ENCODE measurements at regions not wholly inside any gene's neighbourhood (a gene's known extent, or its start where the extent isn't known, plus 50 kb on each side); places are given as distances from the start of the nearest gene placed in this dataset.

- H3K27ac ChIP-seq (ENCODE audit: low read length), result no peak overlapping the region
Measured at GRCh38 chrX:7272346-7272745, 124.4 kb upstream of the PUDP start.

DNA sequence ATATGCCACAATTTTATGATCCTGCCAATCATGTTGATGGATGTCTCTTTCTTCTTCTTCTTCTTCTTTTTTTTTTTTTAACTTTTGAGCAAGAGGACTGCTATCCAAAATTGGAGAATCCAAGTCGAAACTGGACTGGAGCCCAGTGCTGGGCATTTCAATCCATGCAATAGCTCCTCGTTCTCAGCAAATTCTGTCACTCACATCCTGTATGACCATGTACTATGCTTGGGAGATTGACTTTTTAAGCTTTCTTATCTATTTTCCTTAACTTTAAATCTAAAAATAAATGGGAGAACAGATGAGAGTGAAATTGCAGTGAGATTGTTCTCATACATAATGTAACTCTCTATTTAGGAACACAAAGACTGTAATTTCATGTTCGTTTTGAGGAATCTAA, 123.0 kb upstream of the PUDP start:
- H3K9me3 ChIP-seq (ENCODE audit: low read length), result no peaks in the 10 kb centered on the region
- H3K4me2 ChIP-seq (ENCODE audit: low read length), result no peak overlapping the region
- H3K27me3 ChIP-seq (ENCODE audit: insufficient read depth, low read depth, low read length), result no peaks in the 10 kb centered on the region
- no peak overlapping the region for H3K9ac ChIP-seq (ENCODE audit: low read length)
- H4K20me1 ChIP-seq (ENCODE audit: insufficient read depth), result no peaks in the 10 kb centered on the region
- H3F3A ChIP-seq (ENCODE audit: insufficient read depth, low read length, poor library complexity, severe bottlenecking), result no peaks in the 10 kb centered on the region
- H3K36me3 ChIP-seq (ENCODE audit: insufficient read depth, low read length), result no peaks in the 10 kb centered on the region
- no peak overlapping the region for H2AFZ ChIP-seq (ENCODE audit: low read depth, low read length)
- no peaks in the 10 kb centered on the region for H3K79me2 ChIP-seq (replicated peaks; ENCODE audit: insufficient read depth, low read length)
- no peak overlapping the region for H3K27ac ChIP-seq (ENCODE audit: low read length)
- no peaks in the 10 kb centered on the region for H3K9me2 ChIP-seq (ENCODE audit: insufficient read depth, low read length)
- H3K4me3 ChIP-seq (ENCODE audit: low read length), result no peak overlapping the region
- TF ChIP-seq TAF1 (IDR thresholded peaks at IDR 0.05; ENCODE audit: low read depth), result no peak
- no peak for TF ChIP-seq MXI1 (conservative IDR thresholded peaks at IDR 0.05; ENCODE audit: poor library complexity, severe bottlenecking)
- TF ChIP-seq EP300 (conservative IDR thresholded peaks at IDR 0.05; ENCODE audit: poor library complexity, severe bottlenecking), result no peak
- no peak for TF ChIP-seq POLR2AphosphoS5 (IDR thresholded peaks at IDR 0.05)
- no peak for TF ChIP-seq EZH2 (IDR thresholded peaks at IDR 0.05; ENCODE audit: borderline replicate concordance, insufficient read depth, low read length, poor library complexity, severe bottlenecking)
- TF ChIP-seq CTCF (IDR thresholded peaks at IDR 0.05; ENCODE audit: poor library complexity, severe bottlenecking), result no peak
- TF ChIP-seq REST (IDR thresholded peaks at IDR 0.05; ENCODE audit: borderline replicate concordance), result no peak

More at GRCh38 chrX:7272346-7272745, 124.4 kb upstream of the PUDP start:
- no peak overlapping the region for H3K4me2 ChIP-seq (ENCODE audit: low read length)
- no peaks in the 10 kb centered on the region for H3K9me2 ChIP-seq (ENCODE audit: insufficient read depth, low read length)
- no peak overlapping the region for H2AFZ ChIP-seq (ENCODE audit: low read depth, low read length)
- H3K9me3 ChIP-seq (ENCODE audit: low read length), result no peaks in the 10 kb centered on the region
- no peaks in the 10 kb centered on the region for H4K20me1 ChIP-seq (ENCODE audit: insufficient read depth)
- no peaks in the 10 kb centered on the region for H3K27me3 ChIP-seq (ENCODE audit: insufficient read depth, low read depth, low read length)
- no peaks in the 10 kb centered on the region for H3F3A ChIP-seq (ENCODE audit: insufficient read depth, low read length, poor library complexity, severe bottlenecking)
- H3K36me3 ChIP-seq (ENCODE audit: insufficient read depth, low read length), result no peaks in the 10 kb centered on the region
- TF ChIP-seq CTCF (IDR thresholded peaks at IDR 0.05; ENCODE audit: poor library complexity, severe bottlenecking) (no peak), POLR2AphosphoS5 (IDR thresholded peaks at IDR 0.05) (no peak), TAF1 (IDR thresholded peaks at IDR 0.05; ENCODE audit: low read depth) (no peak), EZH2 (IDR thresholded peaks at IDR 0.05; ENCODE audit: borderline replicate concordance, insufficient read depth, low read length, poor library complexity, severe bottlenecking) (no peak), MXI1 (conservative IDR thresholded peaks at IDR 0.05; ENCODE audit: poor library complexity, severe bottlenecking) (no peak), RAD21 (conservative IDR thresholded peaks at IDR 0.05) (no peak), REST (IDR thresholded peaks at IDR 0.05; ENCODE audit: borderline replicate concordance) (no peak), EP300 (conservative IDR thresholded peaks at IDR 0.05; ENCODE audit: poor library complexity, severe bottlenecking) (no peak), SMC3 (conservative IDR thresholded peaks at IDR 0.05; ENCODE audit: poor library complexity) (no peak)
- H3K79me2 ChIP-seq (replicated peaks; ENCODE audit: insufficient read depth, low read length), result no peaks in the 10 kb centered on the region
- H3K9ac ChIP-seq (ENCODE audit: low read length), result no peak overlapping the region
- H3K4me3 ChIP-seq (ENCODE audit: low read length), result no peak overlapping the region

Data from neural cell (in vitro differentiated cells).